K562 (cell line): ENCODE measurements at regions not wholly inside any gene's neighbourhood (a gene's known extent, or its start where the extent isn't known, plus 50 kb on each side); places are given as distances from the start of the nearest gene placed in this dataset.
A peak's percentile ranks its signal among the peaks of the same experiment; 100 is the strongest.

ENCODE experiments used
- CC2D1A ChIP-seq: fragments of 450-650 bp; IDR thresholded peaks from 2 replicates; pipeline ENCODE4 v1.6.1; 2017; ENCODE audit warnings: mild to moderate bottlenecking
- DACH1 ChIP-seq: fragments of 450-650 bp; IDR thresholded peaks from 2 replicates; pipeline ENCODE4 v1.6.1; 2018; ENCODE audit not compliant: partially characterized antibody
- DDX20 ChIP-seq: fragments of 450-650 bp; IDR thresholded peaks from 2 replicates; pipeline ENCODE4 v1.6.1; 2016; ENCODE audit warnings: missing genetic modification characterization, low read depth, mild to moderate bottlenecking, missing compliant biosample characterization, moderate library complexity
- DPF2 ChIP-seq: fragments of 450-650 bp; IDR thresholded peaks from 2 replicates; pipeline ENCODE4 v1.6.1; 2016
- FOXA3 ChIP-seq, 2 experiments: fragments of 450-650 bp in 1 of 2; sonication (generic) in 1 of 2; formaldehyde crosslinking; IDR thresholded peaks in 1 of 2; conservative IDR thresholded peaks in 1 of 2; 2 replicates each; pipeline versions ENCODE4 v1.4.0 to v1.8.0; 2020 to 2022; ENCODE audit warnings: mild to moderate bottlenecking in 2 of 2, missing genetic modification reagents in 1 of 2
- MTA1 ChIP-seq: fragments of 450-650 bp; IDR thresholded peaks from 2 replicates; pipeline ENCODE4 v1.6.1; 2017; ENCODE audit warnings: borderline replicate concordance
- MYBL2 ChIP-seq, 2 experiments: fragments of 450-650 bp in 1 of 2; sonication (generic) in 1 of 2; formaldehyde crosslinking in 1 of 2; IDR thresholded peaks; 2 replicates each; pipeline versions ENCODE4 v1.6.1 to v1.8.1; 2017 to 2022; ENCODE audit warnings: borderline replicate concordance in 1 of 2, inconsistent platforms in 1 of 2, low read depth in 1 of 2, mild to moderate bottlenecking in 1 of 2, missing genetic modification reagents in 1 of 2, moderate library complexity in 1 of 2
- NCOR1 ChIP-seq: fragments of 450-650 bp; IDR thresholded peaks from 2 replicates; pipeline ENCODE4 v1.6.1; 2016; ENCODE audit warnings: mild to moderate bottlenecking, moderate library complexity
- NFYB ChIP-seq: IDR thresholded peaks from 2 replicates; pipeline ENCODE4 v1.6.1; 2011; ENCODE audit warnings: mild to moderate bottlenecking, moderate library complexity; ENCODE audit not compliant: insufficient read length; ENCODE audit errors: extremely low read depth
- NONO ChIP-seq, 2 experiments: fragments of 200-400 bp in 1 of 2; fragments of 450-650 bp in 1 of 2; formaldehyde crosslinking in 1 of 2; IDR thresholded peaks; 2 replicates each; pipeline ENCODE4 v1.6.1; 2017; ENCODE audit warnings: low read depth in 2 of 2, mild to moderate bottlenecking in 2 of 2, moderate library complexity in 2 of 2, low read length in 1 of 2
- RB1 ChIP-seq: fragments of 450-650 bp; IDR thresholded peaks from 2 replicates; pipeline ENCODE4 v1.6.1; 2017; ENCODE audit warnings: low read depth, mild to moderate bottlenecking
- TAF7 ChIP-seq: fragments of 450-650 bp; IDR thresholded peaks from 2 replicates; pipeline ENCODE4 v1.6.1; 2016; ENCODE audit warnings: missing genetic modification characterization, missing compliant biosample characterization
- WHSC1 ChIP-seq: IDR thresholded peaks from one replicate; pipeline ENCODE4 v1.6.1; 2012; ENCODE audit warnings: low read length, control low read depth, inconsistent platforms
- ZNF75A ChIP-seq: fragments of 450-650 bp; formaldehyde crosslinking; IDR thresholded peaks from 2 replicates; pipeline ENCODE4 v1.4.0; 2020; ENCODE audit warnings: mild to moderate bottlenecking
- TF ChIP-seq, protein P1 (sequence below): fragments of 450-650 bp; IDR thresholded peaks from 2 replicates; pipeline ENCODE4 v1.6.1; 2016
- TF ChIP-seq, protein P2 (sequence below): sonication (generic); formaldehyde crosslinking; IDR thresholded peaks from 2 replicates; pipeline ENCODE4 v1.8.1; 2023; ENCODE audit warnings: mild to moderate bottlenecking, missing genetic modification reagents
- TF ChIP-seq, protein P3 (sequence below): sonication (generic); IDR thresholded peaks from 2 replicates; pipeline ENCODE4 v1.6.1; 2016

DNA sequence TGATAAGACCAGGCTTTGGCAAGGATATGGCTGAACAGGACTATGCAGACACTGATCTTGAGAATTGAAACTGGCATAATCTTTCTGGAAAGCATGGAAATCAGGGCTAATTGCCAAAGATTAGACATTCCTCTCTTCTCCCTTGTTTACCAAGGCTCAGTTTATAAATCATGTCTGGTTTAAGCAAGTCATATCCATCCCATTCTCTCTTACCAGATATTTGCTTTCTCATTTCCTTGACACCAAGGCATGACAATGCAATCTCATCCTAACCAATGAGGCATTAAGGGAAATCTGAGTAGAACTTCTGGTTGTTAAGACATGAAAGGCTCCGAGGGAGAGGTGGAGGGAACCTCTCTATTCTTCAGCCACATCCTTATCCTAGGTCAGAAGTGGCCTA lies 110.3 kb upstream of the CEP85L start (continued):
- TF ChIP-seq WHSC1 (no peak), NFYB (peak; percentile 35), MTA1 (no peak), NCOR1 (no peak), TAF7 (no peak), ZNF75A (no peak), CC2D1A (no peak), DPF2 (peak; percentile 63), FOXA3 (CRISPR knock-in tag; conservative IDR thresholded peaks at IDR 0.05 in 1 of 2, IDR thresholded peaks at IDR 0.05 in 1 of 2) (peak in 1 of 2 experiments; percentile 84; a peak in 2 of 4 replicates), DACH1 (no peak), MYBL2 (IDR thresholded peaks at IDR 0.05; ENCODE audit: low read depth) (no peak), MYBL2 (CRISPR knock-in tag; IDR thresholded peaks at IDR 0.05; ENCODE audit: borderline replicate concordance) (no peak), RB1 (no peak), NONO (IDR thresholded peaks at IDR 0.05; ENCODE audit: low read depth in 2 of 2, low read length in 1 of 2) (no peak), DDX20 (tag) (no peak)
- TF ChIP-seq, protein P1, sequence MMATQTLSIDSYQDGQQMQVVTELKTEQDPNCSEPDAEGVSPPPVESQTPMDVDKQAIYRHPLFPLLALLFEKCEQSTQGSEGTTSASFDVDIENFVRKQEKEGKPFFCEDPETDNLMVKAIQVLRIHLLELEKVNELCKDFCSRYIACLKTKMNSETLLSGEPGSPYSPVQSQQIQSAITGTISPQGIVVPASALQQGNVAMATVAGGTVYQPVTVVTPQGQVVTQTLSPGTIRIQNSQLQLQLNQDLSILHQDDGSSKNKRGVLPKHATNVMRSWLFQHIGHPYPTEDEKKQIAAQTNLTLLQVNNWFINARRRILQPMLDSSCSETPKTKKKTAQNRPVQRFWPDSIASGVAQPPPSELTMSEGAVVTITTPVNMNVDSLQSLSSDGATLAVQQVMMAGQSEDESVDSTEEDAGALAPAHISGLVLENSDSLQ, result peak; percentile 78
- TF ChIP-seq, protein P2, sequence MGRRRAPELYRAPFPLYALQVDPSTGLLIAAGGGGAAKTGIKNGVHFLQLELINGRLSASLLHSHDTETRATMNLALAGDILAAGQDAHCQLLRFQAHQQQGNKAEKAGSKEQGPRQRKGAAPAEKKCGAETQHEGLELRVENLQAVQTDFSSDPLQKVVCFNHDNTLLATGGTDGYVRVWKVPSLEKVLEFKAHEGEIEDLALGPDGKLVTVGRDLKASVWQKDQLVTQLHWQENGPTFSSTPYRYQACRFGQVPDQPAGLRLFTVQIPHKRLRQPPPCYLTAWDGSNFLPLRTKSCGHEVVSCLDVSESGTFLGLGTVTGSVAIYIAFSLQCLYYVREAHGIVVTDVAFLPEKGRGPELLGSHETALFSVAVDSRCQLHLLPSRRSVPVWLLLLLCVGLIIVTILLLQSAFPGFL (CRISPR knock-in tag), result no peak
- TF ChIP-seq, protein P3, sequence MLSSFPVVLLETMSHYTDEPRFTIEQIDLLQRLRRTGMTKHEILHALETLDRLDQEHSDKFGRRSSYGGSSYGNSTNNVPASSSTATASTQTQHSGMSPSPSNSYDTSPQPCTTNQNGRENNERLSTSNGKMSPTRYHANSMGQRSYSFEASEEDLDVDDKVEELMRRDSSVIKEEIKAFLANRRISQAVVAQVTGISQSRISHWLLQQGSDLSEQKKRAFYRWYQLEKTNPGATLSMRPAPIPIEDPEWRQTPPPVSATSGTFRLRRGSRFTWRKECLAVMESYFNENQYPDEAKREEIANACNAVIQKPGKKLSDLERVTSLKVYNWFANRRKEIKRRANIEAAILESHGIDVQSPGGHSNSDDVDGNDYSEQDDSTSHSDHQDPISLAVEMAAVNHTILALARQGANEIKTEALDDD, result 0 out of 2 replicates have a peak, but pooled peaks have one; percentile 42
